GM21717 (cell line): ENCODE measurements at regions not wholly inside any gene's neighbourhood (a gene's known extent, or its start where the extent isn't known, plus 50 kb on each side); places are given as distances from the start of the nearest gene placed in this dataset.
"Not testable (repeated sequence)": the region's sequence is repeated elsewhere in the genome, so short reads cannot be mapped to it uniquely, and the experiment has no call there.

Source experiments
- ATAC-seq: cut with Tn5 transposase; IDR thresholded peaks from one replicate; pipeline ENCODE4 v1.9.1; 2021; ENCODE audit warnings: mild to moderate bottlenecking, moderate library complexity; ENCODE audit not compliant: unreplicated experiment

DNA sequence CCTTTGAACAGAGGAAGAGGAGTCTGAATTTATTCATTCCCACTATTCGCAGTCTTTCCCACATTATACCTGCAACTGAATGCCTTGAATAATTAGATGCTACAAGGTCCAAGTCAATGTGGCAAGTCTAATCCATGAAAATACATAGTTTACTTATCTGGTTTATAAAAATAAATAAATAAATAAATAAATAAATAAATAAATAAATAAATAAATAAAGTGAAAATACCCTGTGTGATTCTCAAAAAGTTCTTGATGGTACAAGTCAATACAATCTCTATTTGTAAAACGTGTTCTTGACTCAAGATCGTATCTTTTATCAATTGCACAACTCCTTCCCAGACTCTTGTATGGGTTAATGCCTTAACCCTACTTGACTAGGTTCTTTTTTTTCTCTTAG is 417.7 kb downstream of the ZWINT start:
- ATAC-seq, result no peak

DNA sequence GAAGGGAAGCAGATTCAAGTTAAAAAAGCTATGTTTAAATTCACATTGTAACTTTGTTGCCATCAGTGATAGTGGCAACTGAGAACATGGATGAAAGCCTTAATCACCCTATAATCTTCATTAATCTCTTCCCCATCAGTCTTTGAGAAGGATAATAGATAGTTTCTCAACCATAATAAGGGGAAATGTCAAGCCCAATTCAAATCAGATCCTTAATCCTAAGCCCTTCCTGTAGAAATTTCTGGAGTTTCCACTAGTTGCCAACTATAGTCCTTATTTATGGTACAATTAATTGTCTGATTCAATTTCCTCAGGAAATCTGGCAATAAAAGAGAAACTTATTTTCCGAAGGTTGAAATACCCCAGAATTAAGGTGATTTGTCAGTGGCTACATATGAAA is 431.8 kb downstream of the ZWINT start:
- ATAC-seq, result no peak

DNA sequence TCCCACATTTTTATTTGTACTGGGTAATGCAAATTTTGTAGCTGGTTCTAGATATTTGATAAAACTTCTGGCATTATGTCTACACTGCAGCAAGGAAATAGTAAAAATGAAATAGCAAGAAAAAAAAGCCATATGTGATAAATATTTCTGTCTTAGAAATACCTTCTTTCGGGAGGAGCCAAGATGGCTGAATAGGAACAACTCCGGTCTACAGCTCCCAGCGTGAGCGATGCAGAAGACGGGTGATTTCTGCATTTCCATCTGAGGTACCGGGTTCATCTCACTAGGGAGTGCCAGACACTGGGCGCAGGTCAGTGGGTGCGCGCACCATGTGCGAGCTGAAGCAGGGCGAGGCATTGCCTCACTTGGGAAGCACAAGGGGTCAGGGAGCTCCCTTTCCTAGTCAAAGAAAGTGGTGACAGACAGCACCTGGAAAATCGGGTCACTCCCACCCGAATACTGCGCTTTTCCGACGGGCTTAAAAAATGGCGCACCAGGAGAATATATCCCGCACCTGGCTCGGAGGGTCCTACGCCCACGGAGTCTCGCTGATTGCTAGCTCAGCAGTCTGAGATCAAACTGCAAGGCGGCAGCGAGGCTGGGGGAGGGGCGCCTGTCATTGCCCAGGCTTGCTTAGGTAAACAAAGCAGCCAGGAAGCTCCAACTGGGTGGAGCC is 461.4 kb downstream of the ZWINT start:
- ATAC-seq, result not testable (repeated sequence)

DNA sequence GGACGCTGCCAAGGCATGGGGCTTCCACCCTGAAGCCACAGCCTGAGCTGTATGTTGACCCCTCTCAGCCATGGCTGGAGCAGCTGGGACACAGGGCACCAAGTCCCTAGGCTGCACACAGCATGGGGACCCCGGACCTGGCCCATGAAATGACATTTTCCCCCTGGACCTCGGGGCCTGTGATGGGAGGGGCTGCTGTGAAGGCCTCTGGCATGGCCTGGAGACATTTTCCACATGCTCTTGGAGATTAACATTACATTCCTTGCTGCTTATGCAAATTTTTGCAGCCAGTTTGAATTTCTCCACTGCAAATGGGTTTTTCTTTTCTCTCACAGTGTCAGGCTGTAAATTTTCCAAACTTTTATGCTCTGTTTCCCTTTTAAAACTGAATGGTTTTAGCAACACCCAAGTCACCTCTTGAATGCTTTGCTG is 463.6 kb downstream of the ZWINT start:
- ATAC-seq, result no peak

DNA sequence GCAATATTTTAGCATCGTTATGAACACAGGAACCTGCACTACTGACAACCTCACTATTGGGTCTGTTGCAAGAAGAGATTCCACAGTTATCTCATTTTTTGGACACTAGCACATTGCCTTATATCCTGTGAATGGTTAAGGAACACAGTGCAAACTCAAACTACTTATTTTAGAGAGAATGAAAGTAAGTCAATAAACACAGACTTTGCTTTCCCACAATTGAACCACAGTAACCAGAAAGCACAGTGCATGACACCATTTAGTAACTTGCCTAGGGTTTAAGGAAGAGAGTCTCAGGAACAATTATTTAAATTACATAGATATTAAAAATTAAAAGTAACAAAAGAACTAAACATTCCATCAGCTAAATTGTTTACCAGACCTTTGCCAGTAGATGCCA is 468.8 kb downstream of the ZWINT start:
- ATAC-seq, result no peak

DNA sequence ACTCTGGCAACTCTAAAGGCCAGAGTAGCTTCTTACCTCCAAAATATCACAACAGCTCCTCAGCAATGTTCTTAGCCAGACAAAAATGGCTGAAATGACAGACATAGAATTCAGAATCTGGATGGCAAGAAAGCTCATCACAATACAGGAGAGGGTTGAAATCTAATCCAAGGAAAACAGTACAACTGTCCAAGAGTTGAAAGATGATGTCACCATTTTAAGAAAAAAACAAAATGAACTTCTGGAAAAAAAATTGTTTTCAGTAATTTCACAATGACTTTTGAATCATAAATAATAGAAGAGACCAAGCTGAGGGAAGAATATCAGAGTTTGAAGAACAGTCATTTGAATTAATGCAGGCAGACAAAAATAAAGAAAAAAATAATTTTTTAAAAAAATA is 479.5 kb downstream of the ZWINT start:
- no peak for ATAC-seq

DNA sequence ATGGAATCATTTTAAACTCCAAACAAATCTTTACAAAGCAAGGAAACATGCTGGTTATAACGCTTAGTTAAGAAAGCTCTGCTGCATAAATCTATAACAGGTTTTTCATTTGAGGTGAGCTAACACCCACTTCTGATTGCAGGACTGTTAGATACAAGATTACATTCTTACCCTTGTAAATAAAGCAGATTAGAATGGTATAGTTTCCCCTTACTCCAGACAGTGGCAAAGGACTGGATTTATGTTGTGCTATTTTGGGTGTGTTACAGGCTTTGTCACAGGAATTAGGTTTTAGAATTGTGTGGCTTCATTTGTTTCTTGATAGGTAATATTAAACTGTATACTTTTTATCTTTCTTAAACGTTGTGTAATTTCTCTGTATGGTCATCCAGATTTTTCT is 487.6 kb downstream of the ZWINT start:
- no peak for ATAC-seq

DNA sequence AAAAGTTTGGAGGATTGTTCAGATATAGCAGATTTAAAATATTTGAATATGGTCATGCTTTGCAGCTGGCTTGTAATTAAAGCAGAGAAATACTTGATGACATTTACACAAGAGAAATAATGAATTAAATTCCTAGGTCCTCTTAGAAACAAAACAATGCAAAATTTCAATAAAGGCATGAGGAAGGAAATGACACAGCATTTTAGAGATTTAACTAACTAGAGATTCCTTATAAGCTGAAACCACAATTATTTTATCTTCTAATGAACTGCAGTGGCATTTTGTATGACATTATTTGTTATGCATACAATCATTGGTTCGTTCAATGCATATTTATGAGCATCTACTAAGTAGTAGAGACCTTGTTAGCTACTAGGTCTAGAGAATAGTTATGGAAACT is 490.9 kb downstream of the ZWINT start:
- no peak for ATAC-seq

DNA sequence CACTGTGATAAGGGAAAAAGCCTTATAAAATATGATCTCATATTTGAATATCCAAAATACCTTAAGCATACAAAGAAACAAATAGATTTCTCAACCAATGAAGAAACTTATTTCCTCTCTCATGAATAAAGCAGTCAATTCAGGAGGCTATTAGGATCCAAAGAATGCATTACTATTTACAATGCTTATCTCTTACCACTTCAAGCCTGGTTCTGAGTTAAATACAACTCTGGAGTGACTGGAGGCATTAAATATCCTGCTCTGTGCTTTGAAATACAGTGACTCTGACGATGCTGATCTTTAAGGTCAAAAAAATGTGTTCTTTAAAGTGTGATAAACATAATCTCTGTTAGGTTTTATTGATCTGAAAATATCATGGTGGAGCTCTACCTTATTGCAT is 493.2 kb downstream of the ZWINT start:
- ATAC-seq, result no peak

DNA sequence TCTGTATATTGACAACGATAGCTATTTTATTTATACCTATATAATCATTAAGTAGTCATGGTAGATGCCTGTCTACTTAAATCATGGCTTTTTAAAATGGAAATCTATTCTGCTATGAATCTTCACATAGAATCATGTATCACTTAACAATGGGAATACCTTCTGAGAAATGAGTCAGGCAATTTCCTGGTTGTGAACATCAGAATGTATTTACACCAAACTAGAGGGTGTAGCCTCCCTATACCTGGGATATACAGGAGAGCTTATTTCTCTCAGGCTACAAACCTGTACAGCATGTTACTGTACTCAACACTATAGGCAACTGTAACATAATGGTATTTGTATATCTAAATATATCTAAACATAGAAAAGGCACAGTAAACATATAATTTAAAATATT is 502.3 kb downstream of the ZWINT start:
- no peak for ATAC-seq

DNA sequence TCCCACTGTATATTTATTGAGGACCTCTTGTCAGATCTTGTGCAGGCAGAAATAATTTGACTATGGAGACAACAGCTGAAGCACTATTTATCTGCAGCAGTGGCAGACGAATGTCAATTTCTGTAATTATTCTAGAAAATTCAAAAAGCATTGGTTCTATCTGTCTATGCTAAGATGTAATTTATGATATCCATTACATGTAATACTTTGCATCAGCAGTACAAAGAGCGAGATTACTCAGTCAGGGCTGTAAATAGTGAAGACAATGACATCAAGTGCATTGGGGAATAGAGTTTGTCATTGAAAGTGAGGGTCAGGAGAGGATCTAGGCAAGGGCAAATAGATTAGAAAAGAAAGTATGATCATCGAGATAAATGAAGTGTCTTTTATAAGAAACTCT is 508.2 kb downstream of the ZWINT start:
- ATAC-seq, result no peak

DNA sequence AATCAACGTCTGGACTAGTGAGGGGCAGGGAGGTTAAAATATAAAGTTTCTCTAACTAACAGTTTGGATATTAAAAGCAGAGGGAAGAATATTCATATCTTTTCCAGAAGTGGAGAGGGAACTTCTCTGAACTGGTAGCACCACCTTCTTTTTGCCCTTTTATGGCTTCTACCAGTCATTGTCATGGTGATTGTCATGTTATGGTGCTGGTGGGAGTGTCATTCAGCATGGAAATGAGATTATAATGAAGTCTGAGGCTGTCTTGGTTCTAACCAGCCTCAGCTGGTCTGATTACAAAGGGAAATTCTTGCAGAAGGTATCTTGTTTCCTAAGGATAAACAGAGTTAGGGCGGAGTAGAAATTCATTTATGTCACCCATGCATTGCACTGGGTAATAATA is 523.8 kb downstream of the ZWINT start:
- no peak for ATAC-seq

DNA sequence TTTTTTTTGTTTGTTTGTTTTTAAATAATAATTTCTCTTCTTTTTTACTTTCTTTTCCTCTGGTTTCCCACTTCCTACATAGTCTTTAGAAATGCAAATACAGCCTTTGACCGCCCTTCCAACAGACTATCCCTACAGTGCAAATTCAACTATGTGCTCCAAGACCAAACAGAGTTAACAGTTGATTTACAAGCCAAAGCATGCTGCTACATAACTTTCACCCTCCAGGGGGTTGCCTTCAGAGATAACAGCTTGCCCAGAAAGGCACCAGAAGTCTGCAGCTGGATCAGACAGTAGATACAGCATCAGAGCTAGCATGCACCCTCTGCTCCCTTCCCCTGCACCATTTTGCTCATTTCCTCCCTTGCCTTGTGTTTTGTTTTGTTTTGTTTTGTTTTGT is 539.0 kb downstream of the ZWINT start:
- ATAC-seq, result no peak

DNA sequence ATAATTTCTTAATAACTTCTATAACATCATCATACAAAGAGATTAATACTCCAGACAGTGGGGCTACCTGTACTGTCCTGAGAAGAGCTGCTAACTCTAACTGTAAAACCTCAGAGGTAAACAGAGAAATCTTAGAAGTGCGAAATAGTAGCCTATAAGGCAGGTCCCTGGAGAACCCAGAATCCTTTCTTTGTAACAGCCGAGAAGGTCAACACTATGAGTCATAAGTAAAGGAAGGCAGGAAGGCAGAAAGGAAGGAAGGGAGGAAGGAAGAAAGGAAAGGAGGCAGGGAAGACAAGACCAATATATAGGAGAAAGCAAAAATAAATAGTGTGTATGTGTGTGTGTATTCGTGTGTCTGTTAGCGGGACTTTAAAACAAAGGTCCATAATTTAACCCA is 540.6 kb downstream of the ZWINT start:
- no peak for ATAC-seq

DNA sequence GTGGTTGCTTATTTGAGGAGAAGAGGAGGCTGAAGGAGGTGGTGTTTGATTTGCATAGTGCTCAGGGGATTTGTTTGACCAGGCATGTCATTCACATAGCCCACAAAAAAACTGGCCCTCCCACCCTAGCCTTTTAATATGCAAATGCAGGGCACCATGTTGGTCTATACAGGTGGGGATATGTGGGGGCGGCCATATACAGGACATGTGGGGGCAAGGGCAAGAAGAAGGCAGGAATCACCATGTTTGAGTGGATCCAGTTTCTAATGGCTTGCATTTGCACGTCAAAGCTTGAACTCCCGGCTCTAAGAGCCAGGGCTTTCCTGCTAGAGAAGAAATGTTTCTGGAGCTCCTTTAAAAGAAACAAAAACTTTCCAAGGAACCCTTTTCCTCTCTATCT is 541.0 kb downstream of the ZWINT start:
- no peak for ATAC-seq

DNA sequence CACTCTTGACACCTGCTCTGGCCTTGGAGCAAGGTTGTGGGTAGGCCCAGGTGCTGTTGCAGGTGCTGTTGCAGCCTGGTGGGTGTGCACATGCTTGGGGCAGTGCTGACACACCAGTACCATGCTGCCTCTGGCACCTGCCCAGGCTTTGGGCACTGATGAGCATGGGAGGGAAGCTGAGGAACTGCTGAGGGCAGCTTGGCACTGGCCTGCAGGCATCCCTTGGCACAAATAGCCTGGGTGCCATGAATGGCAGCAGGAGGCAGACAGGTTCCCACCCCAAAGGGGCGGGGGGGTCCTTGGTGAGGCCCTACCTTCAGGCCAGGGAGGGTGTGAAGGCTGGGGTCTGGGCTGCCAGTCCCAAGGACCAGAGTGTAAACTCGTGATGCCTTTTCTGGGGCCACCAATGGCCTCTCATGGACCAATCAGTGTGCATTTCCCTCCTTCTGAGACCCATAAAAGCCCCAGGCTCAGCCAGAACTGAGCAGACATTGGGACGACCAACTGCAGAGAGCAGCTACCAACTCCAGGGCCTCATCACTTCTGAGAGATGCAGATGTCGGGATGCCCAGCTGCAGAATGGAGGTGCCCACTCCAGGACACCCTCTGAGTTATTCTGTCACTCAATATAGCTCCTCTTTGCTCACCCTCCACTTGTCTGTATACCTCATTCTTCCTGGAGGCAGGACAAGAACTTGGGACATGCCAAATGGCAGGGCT is 547.4 kb downstream of the ZWINT start:
- no peak for ATAC-seq

DNA sequence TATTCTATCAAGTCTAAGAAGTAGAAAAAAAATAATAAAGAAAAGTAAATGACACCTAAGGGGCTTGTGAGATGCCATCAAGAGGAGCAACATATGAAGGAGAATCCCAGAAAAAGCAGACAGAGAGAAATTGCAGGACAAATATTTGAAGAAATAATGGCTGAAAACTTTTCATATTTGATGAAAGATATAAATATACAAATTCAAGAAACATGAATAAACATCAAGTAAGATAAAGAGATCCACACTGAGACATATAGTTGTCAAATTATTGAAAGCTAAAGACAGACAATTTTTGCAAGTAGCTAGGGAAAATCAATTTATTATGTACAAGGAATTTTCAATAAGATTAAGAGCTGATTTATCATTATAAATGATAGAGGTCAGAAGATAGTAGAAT is 558.0 kb downstream of the ZWINT start:
- no peak for ATAC-seq

DNA sequence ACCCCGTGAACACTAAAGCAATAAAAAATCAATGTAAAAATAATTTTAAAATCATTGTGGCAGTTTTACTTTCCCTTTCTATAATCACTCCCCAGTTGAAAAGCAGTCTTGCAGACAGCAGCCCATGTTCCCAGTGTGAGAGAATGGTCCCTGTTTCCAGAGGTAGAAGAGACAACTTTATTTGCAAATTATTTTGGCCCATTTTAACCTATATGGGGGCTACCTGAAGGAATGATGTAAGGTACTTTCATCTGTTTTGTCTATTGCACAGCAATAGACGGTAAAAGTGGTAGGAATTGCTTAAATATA is 559.8 kb downstream of the ZWINT start:
- ATAC-seq, result no peak

DNA sequence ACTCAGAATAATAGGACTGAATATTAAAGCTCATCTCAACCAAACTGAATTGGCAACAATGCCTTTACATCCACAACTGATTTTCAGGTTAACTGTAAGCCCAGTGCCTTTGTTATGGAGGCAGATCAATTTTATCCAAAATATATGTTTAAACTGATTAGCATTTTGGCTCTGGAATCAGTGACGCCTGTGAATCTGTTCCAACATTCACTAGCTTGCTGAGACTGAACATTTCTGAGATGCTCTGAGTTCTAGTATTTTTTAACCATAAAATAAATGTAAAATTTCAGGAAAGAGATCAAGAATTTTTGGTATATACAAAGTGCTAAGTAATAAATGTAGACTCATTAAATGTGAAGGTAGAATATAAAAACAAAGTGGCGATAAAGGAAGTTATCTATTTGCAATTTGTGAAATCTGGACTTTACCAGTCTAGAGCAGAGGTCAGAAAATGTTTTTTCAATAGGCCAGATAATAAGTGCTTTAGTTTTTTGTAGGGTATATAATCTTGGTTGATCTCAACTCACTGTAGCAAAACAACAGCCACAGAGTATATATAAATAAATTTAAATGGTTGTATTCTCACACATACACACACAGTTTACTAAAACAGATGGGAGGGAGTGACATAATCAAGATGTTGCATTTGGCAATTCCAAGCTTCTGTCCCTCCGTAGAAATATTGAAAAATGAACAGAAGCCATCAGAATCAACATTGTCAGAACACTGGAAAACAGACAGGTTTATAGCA is 560.3 kb downstream of the ZWINT start:
- no peak for ATAC-seq

DNA sequence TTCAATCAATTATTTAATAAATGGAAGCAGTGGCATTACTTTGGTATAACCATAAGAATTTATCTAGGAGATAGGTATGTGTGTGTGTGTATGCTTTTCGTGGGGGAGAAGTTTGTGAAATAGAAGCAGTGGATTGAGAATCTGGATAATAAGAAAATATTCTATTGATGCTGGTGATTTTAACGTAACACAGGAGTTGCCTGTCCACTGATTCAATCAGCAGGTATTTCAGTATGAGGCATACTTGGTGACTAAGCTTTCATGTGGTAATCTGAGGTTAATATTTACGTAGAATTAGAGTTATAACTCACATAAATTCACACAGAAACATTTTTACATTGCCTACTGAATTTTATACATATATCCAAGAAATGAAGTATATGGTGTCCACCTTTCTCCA is 568.0 kb downstream of the ZWINT start:
- no peak for ATAC-seq

DNA sequence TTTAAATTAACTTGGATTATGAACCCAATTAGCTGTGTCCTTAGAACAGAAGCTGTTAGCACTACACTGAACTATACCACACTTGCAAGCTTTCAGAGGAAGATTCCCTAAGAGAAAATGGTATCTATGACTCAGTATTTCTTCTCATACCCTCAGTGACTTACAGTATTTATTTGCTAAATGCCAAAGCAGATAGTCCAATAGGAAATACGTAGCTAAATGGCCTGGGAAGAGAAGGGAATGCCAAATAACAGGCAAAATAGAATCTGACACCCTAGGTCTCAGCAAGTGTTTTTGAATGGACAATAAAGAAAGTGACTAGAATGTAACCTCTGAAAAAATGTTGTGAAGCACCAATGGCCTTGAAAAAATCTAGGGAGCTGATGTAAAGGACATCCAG is 570.8 kb downstream of the ZWINT start:
- not testable (repeated sequence) for ATAC-seq

DNA sequence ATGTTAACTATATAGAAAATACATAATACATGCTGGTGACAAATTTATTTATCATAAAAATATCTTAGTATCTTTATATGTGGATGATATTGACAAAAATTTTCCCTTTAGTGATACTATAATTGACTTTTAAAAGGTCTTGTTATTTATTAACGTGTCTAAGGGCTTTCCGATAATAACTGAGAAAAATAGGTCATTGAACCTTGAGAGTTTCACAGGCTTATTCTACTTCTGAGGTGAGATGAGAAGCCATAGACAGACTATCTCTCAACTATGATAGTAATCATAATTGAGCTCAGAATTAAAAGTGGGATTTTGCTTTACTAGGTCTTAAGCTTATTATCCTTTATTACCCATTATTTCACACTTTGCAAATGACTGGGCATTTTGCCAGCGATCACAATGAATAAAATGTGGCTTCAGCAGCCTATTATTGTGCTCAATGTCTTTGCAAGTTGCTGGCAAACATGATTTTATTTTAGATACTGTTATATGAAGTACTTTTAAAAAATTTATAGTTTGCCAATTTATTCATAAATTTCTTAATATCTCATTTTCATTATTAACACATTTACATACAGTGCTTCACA is 574.5 kb downstream of the ZWINT start:
- no peak for ATAC-seq
